ENCODE measurements at regions not wholly inside any gene's neighbourhood (a gene's known extent, or its start where the extent isn't known, plus 50 kb on each side); places are given as distances from the start of the nearest gene placed in this dataset.

DNA sequence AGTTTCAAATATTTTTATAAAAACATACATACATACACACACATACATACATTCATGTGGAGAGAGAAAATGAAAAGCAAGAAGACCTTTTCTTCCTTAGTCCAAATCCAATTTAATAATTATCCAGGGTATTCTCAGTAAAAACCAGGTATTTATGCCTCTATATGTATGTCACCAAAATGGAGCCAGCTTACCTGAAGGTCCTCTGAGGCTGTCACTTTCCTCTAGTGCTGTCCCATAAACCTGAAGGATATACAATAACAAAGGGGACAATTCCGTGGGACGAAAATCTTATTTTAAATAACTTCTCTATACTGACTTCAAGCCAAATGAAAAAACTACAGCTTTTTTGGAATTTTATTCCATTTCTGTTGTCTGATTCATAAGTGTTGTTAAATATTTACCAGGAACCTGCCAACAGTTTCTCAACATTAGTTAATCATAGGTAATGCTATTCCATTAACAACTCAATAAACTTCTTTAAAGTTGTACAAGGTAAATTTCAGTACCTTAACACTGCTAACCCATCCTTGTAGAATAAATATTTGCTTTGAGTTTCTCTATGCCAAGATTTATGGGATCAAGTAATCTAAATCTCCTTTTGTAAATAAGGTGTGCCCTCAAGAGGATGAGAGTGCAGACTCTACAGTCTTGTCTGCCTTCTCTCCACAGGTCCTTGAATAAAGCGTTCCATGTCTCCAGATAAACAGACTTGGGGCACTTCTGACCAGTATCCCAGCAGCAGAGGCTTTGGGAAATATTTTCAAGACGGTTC is 260.3 kb downstream of the AHR start:
- ChIA-PET POLR2A (no interaction called here), CTCF (interaction anchor here (1.3 kb wide), 1 partner anchor 88 kb away, joined by 5 read pairs; no protein-coding TSS in a partner anchor)
- no peaks in the 10 kb centered on the region for H3K36me3 ChIP-seq (ENCODE audit: control insufficient read depth, insufficient read depth, low read length)
- TF ChIP-seq, protein P1, sequence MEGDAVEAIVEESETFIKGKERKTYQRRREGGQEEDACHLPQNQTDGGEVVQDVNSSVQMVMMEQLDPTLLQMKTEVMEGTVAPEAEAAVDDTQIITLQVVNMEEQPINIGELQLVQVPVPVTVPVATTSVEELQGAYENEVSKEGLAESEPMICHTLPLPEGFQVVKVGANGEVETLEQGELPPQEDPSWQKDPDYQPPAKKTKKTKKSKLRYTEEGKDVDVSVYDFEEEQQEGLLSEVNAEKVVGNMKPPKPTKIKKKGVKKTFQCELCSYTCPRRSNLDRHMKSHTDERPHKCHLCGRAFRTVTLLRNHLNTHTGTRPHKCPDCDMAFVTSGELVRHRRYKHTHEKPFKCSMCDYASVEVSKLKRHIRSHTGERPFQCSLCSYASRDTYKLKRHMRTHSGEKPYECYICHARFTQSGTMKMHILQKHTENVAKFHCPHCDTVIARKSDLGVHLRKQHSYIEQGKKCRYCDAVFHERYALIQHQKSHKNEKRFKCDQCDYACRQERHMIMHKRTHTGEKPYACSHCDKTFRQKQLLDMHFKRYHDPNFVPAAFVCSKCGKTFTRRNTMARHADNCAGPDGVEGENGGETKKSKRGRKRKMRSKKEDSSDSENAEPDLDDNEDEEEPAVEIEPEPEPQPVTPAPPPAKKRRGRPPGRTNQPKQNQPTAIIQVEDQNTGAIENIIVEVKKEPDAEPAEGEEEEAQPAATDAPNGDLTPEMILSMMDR (IDR thresholded peaks at IDR 0.05; ENCODE audit: insufficient read depth, low read depth, low read length), result no peak
- H3K27me3 ChIP-seq (ENCODE audit: control insufficient read depth, insufficient read depth, low read length), result no peaks in the 10 kb centered on the region
- DNase-seq (ENCODE audit: low read depth), result no peak
- H3K4me3 ChIP-seq (ENCODE audit: low read depth, low read length), result no peak overlapping the region

DNA sequence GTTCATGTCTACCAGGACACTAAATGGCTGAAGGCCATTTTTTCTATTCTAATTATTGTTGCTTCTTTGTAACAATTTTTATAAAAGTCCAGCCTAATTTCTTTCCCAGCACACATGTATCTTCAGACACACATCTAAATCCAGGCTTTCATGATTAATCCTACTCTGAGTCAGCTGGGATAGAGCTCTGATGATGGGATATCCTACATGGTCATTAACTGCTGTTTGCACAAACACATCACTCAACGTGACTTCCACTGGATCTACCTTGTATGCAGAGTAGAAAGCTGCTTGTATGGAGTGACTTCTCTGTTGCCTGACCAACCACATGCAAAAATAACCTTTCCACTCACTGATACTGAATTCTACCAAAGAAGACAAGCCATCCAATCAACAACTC is 260.9 kb downstream of the AHR start:
- no peaks in the 10 kb centered on the region for H3K27me3 ChIP-seq (ENCODE audit: control insufficient read depth, insufficient read depth, low read length)
- TF ChIP-seq, protein P1 (IDR thresholded peaks at IDR 0.05; ENCODE audit: insufficient read depth, low read depth, low read length), result no peak
- no peak overlapping the region for H3K4me3 ChIP-seq (ENCODE audit: low read depth, low read length)
- no peaks in the 10 kb centered on the region for H3K36me3 ChIP-seq (ENCODE audit: control insufficient read depth, insufficient read depth, low read length)
- ChIA-PET POLR2A (no interaction called here), CTCF (no interaction called here)
- no peak for DNase-seq (ENCODE audit: low read depth)

DNA sequence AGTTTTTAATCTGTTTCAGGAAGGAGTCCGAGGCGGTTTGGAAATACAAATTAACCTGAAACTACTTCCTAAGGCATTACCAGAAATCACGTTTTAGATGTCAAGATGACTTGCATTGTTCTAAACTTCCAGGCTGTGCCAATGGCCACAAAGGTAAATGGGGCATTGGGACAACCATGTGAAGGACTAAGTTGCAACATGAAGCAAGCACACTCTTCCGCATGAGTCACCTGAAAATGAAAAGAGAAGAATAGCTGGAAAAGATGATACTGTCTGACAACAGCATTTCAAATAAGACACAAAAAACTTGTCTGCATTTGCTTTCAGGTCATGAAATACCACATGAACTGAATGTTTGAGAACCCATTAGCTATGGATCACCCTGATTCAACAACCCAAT is 262.1 kb downstream of the AHR start:
- TF ChIP-seq, protein P1 (IDR thresholded peaks at IDR 0.05; ENCODE audit: insufficient read depth, low read depth, low read length), result no peak
- no peaks in the 10 kb centered on the region for H3K27me3 ChIP-seq (ENCODE audit: control insufficient read depth, insufficient read depth, low read length)
- no peak for DNase-seq (ENCODE audit: low read depth)
- CTCF ChIA-PET, result no interaction called here
- POLR2A ChIA-PET, result no interaction called here
- H3K36me3 ChIP-seq (ENCODE audit: control insufficient read depth, insufficient read depth, low read length), result no peaks in the 10 kb centered on the region
- no peak overlapping the region for H3K4me3 ChIP-seq (ENCODE audit: low read depth, low read length)

DNA sequence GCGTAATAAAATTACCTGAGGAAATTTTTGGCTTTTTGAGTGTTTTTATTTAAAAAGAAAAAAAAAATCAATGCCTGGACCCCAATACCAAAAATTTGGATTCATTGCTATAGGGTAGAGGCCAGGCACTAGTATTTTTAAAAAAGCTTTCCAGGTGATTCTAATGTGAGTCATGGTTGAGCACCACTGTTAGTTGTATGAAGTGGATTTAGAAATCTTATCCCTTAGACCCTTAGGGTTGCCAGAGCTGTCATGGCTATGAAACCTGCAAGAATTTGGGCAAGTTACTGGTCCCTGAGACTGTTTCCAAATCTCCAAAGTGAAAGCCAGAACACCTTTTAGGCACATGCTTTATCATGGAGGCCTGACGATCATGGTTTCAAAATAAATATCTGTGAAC is 262.5 kb downstream of the AHR start:
- POLR2A ChIA-PET, result no interaction called here
- TF ChIP-seq, protein P1 (IDR thresholded peaks at IDR 0.05; ENCODE audit: insufficient read depth, low read depth, low read length), result no peak
- Histone ChIP-seq H3K4me3 (ENCODE audit: low read depth, low read length) (no peak overlapping the region), H3K27me3 (ENCODE audit: control insufficient read depth, insufficient read depth, low read length) (no peaks in the 10 kb centered on the region), H3K36me3 (ENCODE audit: control insufficient read depth, insufficient read depth, low read length) (no peaks in the 10 kb centered on the region)
- no peak for DNase-seq (ENCODE audit: low read depth)
- CTCF ChIA-PET, result no interaction called here

DNA sequence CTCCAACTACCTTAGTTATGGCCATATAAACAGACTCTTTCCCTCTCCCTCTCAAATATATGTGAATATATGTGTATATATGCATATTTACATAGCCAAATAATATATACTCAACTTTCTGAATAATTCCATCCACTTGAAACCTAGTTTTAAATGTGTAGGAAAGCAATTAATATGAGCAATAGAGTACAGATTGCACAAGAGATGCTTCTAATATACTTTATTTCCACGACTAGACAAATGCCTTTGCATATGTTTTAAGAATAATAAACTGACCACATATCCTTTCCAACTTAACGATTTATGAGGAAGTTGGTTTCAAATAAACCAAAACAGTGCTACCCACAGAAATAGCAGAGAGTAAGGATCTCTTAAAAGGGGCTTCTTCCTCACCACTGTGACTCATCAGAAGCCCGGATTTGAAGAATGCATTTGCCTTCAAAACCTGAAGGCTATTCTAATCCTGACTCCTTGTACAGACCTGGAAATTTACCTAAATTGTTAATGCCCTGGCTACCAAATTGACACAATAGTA is 266.3 kb downstream of the AHR start:
- H3K27me3 ChIP-seq (ENCODE audit: control insufficient read depth, insufficient read depth, low read length), result no peaks in the 10 kb centered on the region
- ChIA-PET CTCF (no interaction called here), POLR2A (no interaction called here)
- no peaks in the 10 kb centered on the region for H3K36me3 ChIP-seq (ENCODE audit: control insufficient read depth, insufficient read depth, low read length)
- TF ChIP-seq, protein P1 (IDR thresholded peaks at IDR 0.05; ENCODE audit: insufficient read depth, low read depth, low read length), result no peak
- peak; percentile 74 for DNase-seq (ENCODE audit: low read depth)
- no peak overlapping the region for H3K4me3 ChIP-seq (ENCODE audit: low read depth, low read length)

Measured in BJ (cell line).